Activated T-helper 2 cell treated with anti-CD3 and anti-CD28 coated beads, Interferon-gamma antibody, Interleukin-2, Interleukin-4, amounts not matched to agents 10 μg/mL and 5 μg/mL and 100 μg/mL, durations not matched to agents 14 hours and 24 hours and 36 hours (primary cell): ENCODE measurements at regions not wholly inside any gene's neighbourhood (a gene's known extent, or its start where the extent isn't known, plus 50 kb on each side); places are given as distances from the start of the nearest gene placed in this dataset.
"Not testable (repeated sequence)": the region's sequence is repeated elsewhere in the genome, so short reads cannot be mapped to it uniquely, and the experiment has no call there.

ENCODE experiments used
- DNase-seq: peaks from one replicate; pipeline ENCODE4 v3.0.0; 2021; ENCODE audit warnings: low spot score
- H3K27ac Mint-ChIP-seq: one replicate; pipeline ENCODE4 v1.8.0; 2021; ENCODE audit warnings: mixed read lengths
- H3K27me3 Mint-ChIP-seq: one replicate; pipeline ENCODE4 v1.8.0; 2021; ENCODE audit warnings: low read depth, mixed read lengths
- H3K36me3 Mint-ChIP-seq: one replicate; pipeline ENCODE4 v1.8.0; 2021; ENCODE audit warnings: low read depth, mixed read lengths
- H3K4me1 Mint-ChIP-seq: one replicate; pipeline ENCODE4 v1.8.0; 2021; ENCODE audit warnings: low read depth, mixed read lengths
- H3K4me3 Mint-ChIP-seq: one replicate; pipeline ENCODE4 v1.8.0; 2021; ENCODE audit warnings: low read depth, mild to moderate bottlenecking, moderate library complexity, mixed read lengths
- H3K9me3 Mint-ChIP-seq: one replicate; pipeline ENCODE4 v1.8.0; 2021; ENCODE audit warnings: mixed read lengths
- intact Hi-C: fragments of 100-400 bp; cut with micrococcal nuclease; formaldehyde crosslinking; loops from one replicate; pipeline ENCODE4 v1.15.1; 2023

DNA sequence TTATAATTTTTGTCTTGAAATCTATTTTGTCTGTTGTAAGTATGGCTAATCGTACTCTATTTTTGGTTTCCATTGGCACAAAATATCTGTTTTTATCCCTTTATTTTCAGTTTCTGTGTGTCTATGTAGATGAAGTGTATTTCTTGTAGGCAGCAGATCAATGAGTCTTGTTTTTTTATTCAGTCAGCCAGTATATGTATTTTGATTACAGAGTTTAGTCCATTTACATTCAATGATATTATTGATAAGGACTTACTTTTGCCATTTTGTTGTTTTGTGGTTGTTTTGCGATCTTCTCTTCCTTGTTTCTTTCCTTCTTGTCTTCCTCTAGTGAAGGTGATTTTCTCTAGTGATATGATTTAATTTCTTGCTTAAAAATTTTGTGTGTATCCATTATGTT, 336.3 kb upstream of the SPRY2 start:
- DNase-seq = no peak
- no peaks in the 10 kb centered on the region for H3K4me1 Mint-ChIP-seq

GRCh38 chr13:80675442-80675841, 334.5 kb upstream of the SPRY2 start:
- H3K4me3 Mint-ChIP-seq, H3K27me3 Mint-ChIP-seq, H3K27ac Mint-ChIP-seq, DNase-seq, H3K36me3 Mint-ChIP-seq, H3K4me1 Mint-ChIP-seq, intact Hi-C loops: not testable (repeated sequence)
- H3K9me3 Mint-ChIP-seq = peaks cover 33% of the 10 kb centered on the region

More for the DNA sequence above, 336.3 kb upstream of the SPRY2 start:
- H3K36me3 Mint-ChIP-seq = no peaks in the 10 kb centered on the region
- H3K4me3 Mint-ChIP-seq = no peak overlapping the region
- no peaks in the 10 kb centered on the region for H3K27me3 Mint-ChIP-seq
- H3K9me3 Mint-ChIP-seq = peaks cover 19% of the 10 kb centered on the region
- H3K27ac Mint-ChIP-seq = no peak overlapping the region
- intact Hi-C loops = no loop called here

- Mint-ChIP-seq H3K4me1 (no peaks in the 10 kb centered on the region), H3K4me3 (no peak overlapping the region), H3K36me3 (no peaks in the 10 kb centered on the region), H3K9me3 (peaks cover 27% of the 10 kb centered on the region), H3K27me3 (no peaks in the 10 kb centered on the region), H3K27ac (no peak overlapping the region)
- DNase-seq = no peak
- intact Hi-C loops = no loop called here
Observed at GRCh38 chr13:80671773-80672172, 330.8 kb upstream of the SPRY2 start.

DNA sequence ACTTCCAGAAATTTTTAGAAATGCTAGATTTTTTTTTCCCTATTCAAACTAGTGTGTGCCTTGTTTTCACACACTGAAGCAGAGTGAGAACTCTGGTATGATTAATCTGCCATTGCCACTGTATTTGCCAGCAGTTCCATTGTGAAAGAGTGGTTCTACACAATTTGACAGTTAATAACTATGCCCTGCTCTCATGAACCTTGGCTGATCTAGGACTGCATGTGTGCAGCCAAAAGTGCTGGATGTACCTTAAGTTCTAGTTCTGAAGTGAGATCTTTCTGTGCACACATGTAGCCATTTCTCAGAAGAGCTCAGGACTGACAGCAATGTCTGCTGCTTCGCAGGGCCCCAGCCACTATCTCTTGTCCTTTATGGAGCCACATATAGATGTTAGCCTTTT, 328.2 kb upstream of the SPRY2 start:
- no peak for DNase-seq
- H3K36me3 Mint-ChIP-seq = no peaks in the 10 kb centered on the region
- H3K27ac Mint-ChIP-seq = no peak overlapping the region
- no peak overlapping the region for H3K4me3 Mint-ChIP-seq
- intact Hi-C loops = no loop called here
- peaks cover 29% of the 10 kb centered on the region for H3K9me3 Mint-ChIP-seq
- H3K4me1 Mint-ChIP-seq = no peaks in the 10 kb centered on the region
- H3K27me3 Mint-ChIP-seq = no peaks in the 10 kb centered on the region

GRCh38 chr13:80668452-80668851, 327.5 kb upstream of the SPRY2 start:
- intact Hi-C loops = no loop called here
- H3K9me3 Mint-ChIP-seq = peaks cover 29% of the 10 kb centered on the region
- no peaks in the 10 kb centered on the region for H3K36me3 Mint-ChIP-seq
- DNase-seq = no peak
- no peak overlapping the region for H3K4me3 Mint-ChIP-seq
- H3K27me3 Mint-ChIP-seq = no peaks in the 10 kb centered on the region
- H3K4me1 Mint-ChIP-seq = no peaks in the 10 kb centered on the region
- no peak overlapping the region for H3K27ac Mint-ChIP-seq

- Mint-ChIP-seq H3K27ac (no peak overlapping the region), H3K4me1 (no peaks in the 10 kb centered on the region), H3K9me3 (peaks cover 16% of the 10 kb centered on the region), H3K27me3 (no peaks in the 10 kb centered on the region), H3K36me3 (no peaks in the 10 kb centered on the region), H3K4me3 (no peak overlapping the region)
- no peak for DNase-seq
- intact Hi-C loops = no loop called here
Observed at GRCh38 chr13:80666782-80667552, 326.0 kb upstream of the SPRY2 start.

GRCh38 chr13:80665792-80666333, 324.9 kb upstream of the SPRY2 start:
- H3K4me3 Mint-ChIP-seq = no peak overlapping the region
- no peaks in the 10 kb centered on the region for H3K4me1 Mint-ChIP-seq
- no peak for DNase-seq
- H3K36me3 Mint-ChIP-seq = no peaks in the 10 kb centered on the region
- intact Hi-C loops = no loop called here
- peaks cover 5% of the 10 kb centered on the region for H3K9me3 Mint-ChIP-seq
- H3K27ac Mint-ChIP-seq = no peak overlapping the region
- no peaks in the 10 kb centered on the region for H3K27me3 Mint-ChIP-seq

GRCh38 chr13:80664950-80665349, 324.0 kb upstream of the SPRY2 start:
- H3K36me3 Mint-ChIP-seq = no peaks in the 10 kb centered on the region
- no peak overlapping the region for H3K27ac Mint-ChIP-seq
- no peak overlapping the region for H3K4me3 Mint-ChIP-seq
- H3K9me3 Mint-ChIP-seq = peaks cover 5% of the 10 kb centered on the region
- intact Hi-C loops = no loop called here
- DNase-seq = no peak
- H3K27me3 Mint-ChIP-seq = no peaks in the 10 kb centered on the region
- no peaks in the 10 kb centered on the region for H3K4me1 Mint-ChIP-seq

DNA sequence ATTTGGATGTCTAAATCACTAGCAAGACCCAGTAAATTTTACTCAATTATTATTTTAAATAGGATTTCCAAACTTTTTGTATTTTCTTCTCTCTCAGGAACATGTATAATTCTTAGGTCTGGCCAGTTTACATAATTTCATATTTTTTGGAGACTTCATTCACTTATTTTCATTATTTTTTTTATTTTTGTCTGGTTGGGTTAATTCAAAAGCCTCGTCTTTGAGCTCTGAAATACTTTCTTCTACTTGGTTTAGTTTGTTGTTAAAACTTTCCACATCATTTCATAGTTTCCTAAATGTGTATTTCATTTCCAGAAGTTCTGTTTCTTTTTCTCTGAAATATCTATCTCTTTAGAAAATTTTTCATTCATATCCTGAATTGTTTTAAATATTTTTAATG, 322.9 kb upstream of the SPRY2 start:
- intact Hi-C loops = no loop called here
- Mint-ChIP-seq H3K4me1 (no peaks in the 10 kb centered on the region), H3K27ac (no peak overlapping the region), H3K36me3 (no peaks in the 10 kb centered on the region), H3K9me3 (peaks cover 10% of the 10 kb centered on the region), H3K27me3 (no peaks in the 10 kb centered on the region), H3K4me3 (no peak overlapping the region)
- no peak for DNase-seq

DNA sequence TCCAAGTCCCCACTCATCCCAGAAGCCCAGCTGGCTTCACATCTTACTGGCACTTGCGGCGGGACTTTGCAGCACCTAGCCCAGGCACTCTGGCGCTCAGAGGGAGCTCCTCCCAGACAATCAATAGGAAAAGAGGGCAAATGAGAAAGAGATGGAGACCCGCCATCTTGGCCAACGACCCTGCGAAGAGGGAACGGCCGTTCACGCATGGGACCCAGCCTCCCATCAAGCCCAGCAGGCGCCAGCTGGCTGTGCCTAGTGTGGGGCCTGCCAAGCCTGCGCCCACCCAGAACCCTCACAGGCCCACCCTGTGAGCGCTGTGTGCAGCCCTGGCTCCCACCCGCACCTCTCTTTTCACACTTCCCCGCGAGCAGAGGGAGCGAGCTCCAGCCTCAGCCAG, 317.8 kb upstream of the SPRY2 start:
- intact Hi-C loops = no loop called here
- no peak overlapping the region for H3K27ac Mint-ChIP-seq
- no peaks in the 10 kb centered on the region for H3K4me1 Mint-ChIP-seq
- no peak for DNase-seq
- no peak overlapping the region for H3K4me3 Mint-ChIP-seq
- peaks cover 18% of the 10 kb centered on the region for H3K9me3 Mint-ChIP-seq
- H3K36me3 Mint-ChIP-seq = no peaks in the 10 kb centered on the region
- H3K27me3 Mint-ChIP-seq = no peaks in the 10 kb centered on the region

DNA sequence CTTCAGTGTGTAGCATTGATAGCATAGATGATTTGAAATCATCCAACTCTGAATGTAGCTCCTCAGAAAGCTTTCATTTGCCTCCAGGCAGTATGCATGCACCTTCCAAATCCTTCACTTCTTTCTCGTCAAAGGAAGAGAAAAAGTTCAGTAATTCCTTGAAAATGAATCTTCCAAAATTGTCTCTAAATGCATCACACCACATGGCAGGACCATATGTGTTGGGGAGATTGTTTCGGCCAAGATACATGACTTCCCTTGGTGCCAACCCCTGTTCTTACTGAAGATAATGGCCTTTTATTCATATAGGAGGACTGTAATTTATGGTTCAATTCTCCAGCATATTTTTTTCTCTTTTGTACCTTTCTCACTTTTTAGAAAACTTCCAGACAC, 315.6 kb upstream of the SPRY2 start:
- Mint-ChIP-seq H3K27me3 (no peaks in the 10 kb centered on the region), H3K4me1 (no peaks in the 10 kb centered on the region), H3K27ac (no peak overlapping the region), H3K4me3 (no peak overlapping the region), H3K9me3 (peaks cover 23% of the 10 kb centered on the region), H3K36me3 (no peaks in the 10 kb centered on the region)
- no peak for DNase-seq
- intact Hi-C loops = no loop called here

GRCh38 chr13:80655778-80656511, 315.0 kb upstream of the SPRY2 start:
- peaks cover 23% of the 10 kb centered on the region for H3K9me3 Mint-ChIP-seq
- H3K36me3 Mint-ChIP-seq = no peaks in the 10 kb centered on the region
- no peak overlapping the region for H3K4me3 Mint-ChIP-seq
- no peak for DNase-seq
- H3K4me1 Mint-ChIP-seq = no peaks in the 10 kb centered on the region
- intact Hi-C loops = no loop called here
- no peak overlapping the region for H3K27ac Mint-ChIP-seq
- no peaks in the 10 kb centered on the region for H3K27me3 Mint-ChIP-seq

- intact Hi-C loops = no loop called here
- Mint-ChIP-seq H3K4me1 (no peaks in the 10 kb centered on the region), H3K36me3 (no peaks in the 10 kb centered on the region), H3K9me3 (peaks cover 23% of the 10 kb centered on the region), H3K4me3 (no peak overlapping the region), H3K27ac (no peak overlapping the region), H3K27me3 (no peaks in the 10 kb centered on the region)
- DNase-seq = no peak
Observed at GRCh38 chr13:80654638-80655249, 313.8 kb upstream of the SPRY2 start.
